NB4 (cell line): ENCODE measurements at regions not wholly inside any gene's neighbourhood (a gene's known extent, or its start where the extent isn't known, plus 50 kb on each side); places are given as distances from the start of the nearest gene placed in this dataset.

Experiments used
- MYC ChIP-seq: IDR thresholded peaks from 2 replicates; pipeline ENCODE4 v1.6.1; 2011; ENCODE audit warnings: low read depth, low read length
- POLR2A ChIP-seq: IDR thresholded peaks from 2 replicates; pipeline ENCODE4 v1.6.1; 2011; ENCODE audit warnings: mild to moderate bottlenecking; ENCODE audit not compliant: insufficient read length; ENCODE audit errors: extremely low read depth
- TF ChIP-seq, protein P1 (sequence below): IDR thresholded peaks from one replicate; pipeline ENCODE4 v1.5.1; 2012; ENCODE audit warnings: low read depth, low read length
- TF ChIP-seq, protein P2 (sequence below): IDR thresholded peaks from 2 replicates; pipeline ENCODE4 v1.6.1; 2011; ENCODE audit warnings: low read depth, low read length

GRCh38 chr4:134465417-134465816, 263.8 kb upstream of the PABPC4L start:
- TF ChIP-seq, protein P1, sequence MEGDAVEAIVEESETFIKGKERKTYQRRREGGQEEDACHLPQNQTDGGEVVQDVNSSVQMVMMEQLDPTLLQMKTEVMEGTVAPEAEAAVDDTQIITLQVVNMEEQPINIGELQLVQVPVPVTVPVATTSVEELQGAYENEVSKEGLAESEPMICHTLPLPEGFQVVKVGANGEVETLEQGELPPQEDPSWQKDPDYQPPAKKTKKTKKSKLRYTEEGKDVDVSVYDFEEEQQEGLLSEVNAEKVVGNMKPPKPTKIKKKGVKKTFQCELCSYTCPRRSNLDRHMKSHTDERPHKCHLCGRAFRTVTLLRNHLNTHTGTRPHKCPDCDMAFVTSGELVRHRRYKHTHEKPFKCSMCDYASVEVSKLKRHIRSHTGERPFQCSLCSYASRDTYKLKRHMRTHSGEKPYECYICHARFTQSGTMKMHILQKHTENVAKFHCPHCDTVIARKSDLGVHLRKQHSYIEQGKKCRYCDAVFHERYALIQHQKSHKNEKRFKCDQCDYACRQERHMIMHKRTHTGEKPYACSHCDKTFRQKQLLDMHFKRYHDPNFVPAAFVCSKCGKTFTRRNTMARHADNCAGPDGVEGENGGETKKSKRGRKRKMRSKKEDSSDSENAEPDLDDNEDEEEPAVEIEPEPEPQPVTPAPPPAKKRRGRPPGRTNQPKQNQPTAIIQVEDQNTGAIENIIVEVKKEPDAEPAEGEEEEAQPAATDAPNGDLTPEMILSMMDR, result no peak
- TF ChIP-seq POLR2A, result no peak
- TF ChIP-seq, protein P2, sequence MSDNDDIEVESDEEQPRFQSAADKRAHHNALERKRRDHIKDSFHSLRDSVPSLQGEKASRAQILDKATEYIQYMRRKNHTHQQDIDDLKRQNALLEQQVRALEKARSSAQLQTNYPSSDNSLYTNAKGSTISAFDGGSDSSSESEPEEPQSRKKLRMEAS, result no peak
- TF ChIP-seq MYC, result no peak
